ENCODE measurements at regions not wholly inside any gene's neighbourhood (a gene's known extent, or its start where the extent isn't known, plus 50 kb on each side); places are given as distances from the start of the nearest gene placed in this dataset.

DNA sequence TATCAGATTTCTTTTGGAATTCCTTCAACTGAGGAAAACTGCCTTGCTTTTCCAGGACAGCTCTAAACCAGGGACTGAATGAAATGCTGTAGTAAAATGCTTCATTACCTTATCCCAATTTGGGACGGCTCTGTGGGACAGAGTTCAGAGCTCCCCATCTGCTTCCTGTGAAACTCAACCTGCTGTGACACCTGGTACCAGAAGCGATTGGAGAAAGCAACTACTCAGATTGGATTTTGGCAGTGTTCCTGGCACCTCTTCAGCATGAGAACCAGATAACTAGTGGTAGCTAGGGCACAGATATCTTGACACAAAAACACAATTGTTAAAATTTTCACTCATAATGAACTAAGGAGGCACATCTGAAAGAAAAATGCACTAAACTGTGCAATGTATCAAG, 539.1 kb downstream of the SI start:
- no peak for DNase-seq

DNA sequence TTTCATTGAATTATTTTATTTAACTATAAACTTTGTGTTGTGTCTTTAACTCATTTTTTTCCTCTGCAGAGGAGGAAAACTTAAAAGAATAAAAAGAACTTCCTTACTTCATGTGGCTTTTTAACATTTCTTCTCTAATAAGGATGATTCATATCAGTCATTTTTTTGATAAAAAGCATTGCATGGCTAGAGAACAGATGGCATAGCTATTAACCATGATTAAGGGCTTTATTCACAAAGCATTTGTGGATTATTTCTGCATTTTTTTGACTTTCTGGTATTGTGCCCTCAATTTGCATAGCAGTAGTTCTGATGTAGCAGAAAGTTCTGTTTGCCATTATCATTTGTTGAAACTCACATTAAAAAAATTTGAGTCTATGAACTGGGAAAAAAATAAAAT, 540.8 kb downstream of the SI start:
- DNase-seq = no peak

DNA sequence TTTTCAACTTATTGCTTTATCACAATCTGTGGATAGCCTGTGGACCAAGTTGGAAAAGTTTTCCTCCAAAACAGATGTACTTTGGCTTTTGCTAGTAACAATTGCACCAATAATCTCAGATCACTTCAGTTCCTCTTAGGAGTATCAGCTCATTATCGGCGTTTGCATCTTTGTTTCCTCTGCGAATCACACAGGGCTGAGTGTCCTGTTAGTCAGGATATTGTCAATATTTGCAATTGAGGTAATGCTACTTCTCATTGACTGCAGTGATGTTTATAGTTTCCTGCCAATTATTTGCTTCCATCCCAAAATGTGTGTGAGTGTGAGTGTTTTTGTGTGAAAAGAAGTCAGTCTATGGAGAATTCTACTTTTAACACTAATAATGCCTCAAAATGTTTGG, 545.0 kb downstream of the SI start:
- DNase-seq = no peak

DNA sequence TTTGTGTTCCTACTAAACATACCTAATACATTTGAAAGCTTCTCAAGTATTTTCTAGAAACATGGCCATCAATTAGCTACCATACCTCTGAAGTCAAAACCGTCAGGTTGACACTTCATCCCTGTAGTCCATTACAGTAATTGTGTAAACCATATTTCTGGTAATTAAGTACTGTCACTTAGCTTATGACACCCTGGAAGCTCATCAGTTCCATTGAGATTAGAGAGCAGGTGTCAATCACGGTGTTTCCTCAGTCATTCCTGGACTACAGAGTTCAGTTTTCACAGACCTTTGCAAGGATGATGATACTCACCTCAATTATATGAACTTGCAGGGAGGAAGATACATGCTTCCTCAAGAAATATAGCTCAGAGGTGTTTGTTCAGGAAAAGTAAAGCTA, 552.0 kb downstream of the SI start:
- no peak for DNase-seq

DNA sequence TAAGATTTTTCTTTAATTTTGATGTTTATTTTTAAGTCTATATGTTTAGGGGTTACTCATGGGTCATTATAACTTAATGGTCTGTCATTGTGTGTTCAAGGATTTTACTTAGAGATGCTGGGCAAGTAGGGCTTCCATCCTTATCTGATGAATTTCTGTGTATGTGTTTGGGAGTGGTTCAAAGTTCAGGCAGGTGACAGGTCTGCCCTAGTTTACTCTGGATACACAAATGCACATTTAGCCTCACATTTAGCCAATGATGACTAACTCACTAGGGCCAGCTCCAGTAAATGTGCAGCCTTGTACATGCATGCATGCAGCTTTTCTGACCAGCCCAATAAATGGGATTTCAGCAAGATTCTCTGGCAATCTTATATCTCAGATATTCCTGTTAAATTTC, 554.1 kb downstream of the SI start:
- no peak for DNase-seq

DNA sequence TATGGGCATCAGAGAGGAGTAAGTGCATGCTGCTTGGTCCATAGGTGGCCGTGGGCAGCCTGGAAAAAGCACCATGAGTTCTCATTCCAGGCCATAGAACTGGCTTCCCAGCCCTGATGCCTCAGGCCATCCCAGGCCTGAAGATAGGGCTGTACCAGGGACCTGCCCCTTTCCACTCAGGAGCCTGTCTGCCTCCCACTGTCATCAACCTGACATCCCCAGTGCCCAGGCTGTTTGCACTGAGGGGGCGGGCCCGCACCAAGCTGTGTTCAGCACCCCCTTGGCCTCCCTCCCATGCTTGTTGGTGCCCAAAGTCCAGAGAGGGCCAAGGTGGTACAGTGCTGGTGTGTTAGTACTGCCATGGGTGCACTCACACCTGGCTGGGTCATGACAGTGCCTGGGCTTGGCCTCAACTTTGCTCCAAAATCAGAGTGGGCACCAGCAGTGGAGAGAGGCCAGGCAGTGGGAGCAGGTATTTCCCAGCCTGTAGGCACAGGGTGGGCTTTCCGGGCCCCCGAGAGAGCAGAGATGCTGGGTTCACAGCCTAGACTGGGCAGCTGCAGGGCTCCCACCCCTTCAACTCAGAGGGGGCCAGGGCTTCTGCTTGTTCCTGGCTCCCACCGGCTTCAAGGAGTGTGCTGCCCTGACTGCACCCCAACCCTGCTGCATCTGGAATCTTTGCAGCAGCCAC, 556.1 kb downstream of the SI start:
- no peak for DNase-seq

DNA sequence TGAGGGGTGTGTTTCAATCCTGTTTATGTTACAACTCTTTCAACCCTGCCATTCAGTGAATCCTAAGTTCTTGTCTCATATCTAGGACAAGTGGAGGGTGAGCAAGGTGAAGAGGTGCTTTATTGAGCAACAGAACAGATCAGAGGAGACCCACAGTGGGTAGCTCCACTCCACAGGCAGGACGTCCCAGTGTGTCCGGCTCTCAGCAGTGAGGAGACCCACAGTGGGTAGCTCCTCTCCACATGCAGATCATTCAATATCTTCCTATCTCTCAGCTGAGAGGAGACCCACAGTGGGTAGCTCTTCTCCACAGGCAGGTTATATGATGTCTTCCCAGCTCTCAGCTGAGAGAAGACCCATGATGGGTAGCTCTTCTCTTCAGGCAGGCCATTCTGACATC, 556.7 kb downstream of the SI start:
- DNase-seq = no peak

DNA sequence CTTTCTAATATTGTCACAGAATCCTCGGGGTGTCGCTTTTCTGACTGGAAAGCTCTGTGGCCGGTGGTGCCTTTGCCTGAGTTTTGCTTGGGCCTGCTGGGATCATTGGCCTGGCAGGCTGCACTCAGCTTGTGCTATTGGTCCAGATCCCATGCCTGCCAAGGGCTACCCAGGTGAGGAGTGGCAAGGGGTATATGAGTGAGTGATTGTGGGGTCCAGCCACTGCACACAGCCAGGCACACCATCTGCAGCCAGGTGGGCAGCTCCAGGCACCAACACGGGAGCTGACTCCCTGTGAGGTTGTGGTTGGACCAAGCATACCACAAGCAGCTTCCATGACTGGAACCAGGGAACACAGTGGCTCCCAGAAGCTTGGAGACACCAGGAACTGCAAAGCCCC, 557.2 kb downstream of the SI start:
- DNase-seq = no peak

DNA sequence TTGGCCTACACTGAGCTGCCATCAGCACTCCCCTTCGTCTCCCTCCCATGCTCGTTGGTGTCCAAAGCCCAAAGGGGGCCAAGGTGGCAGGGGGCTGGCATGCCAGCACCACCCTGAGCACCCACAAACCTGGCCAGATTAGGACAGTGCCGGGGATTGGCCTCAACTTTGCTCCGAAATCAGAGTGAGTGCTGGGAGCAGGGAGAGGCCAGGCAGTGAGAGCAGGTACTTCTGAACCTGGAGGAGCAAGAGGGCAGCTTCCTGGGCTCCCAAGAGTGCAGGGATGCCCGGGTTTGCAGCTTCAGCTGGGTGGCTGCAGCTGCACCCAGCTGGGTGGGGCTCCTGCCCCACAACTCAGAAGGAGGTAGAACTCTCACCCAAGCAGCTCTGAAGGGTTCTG, 563.0 kb downstream of the SI start:
- DNase-seq = no peak

DNA sequence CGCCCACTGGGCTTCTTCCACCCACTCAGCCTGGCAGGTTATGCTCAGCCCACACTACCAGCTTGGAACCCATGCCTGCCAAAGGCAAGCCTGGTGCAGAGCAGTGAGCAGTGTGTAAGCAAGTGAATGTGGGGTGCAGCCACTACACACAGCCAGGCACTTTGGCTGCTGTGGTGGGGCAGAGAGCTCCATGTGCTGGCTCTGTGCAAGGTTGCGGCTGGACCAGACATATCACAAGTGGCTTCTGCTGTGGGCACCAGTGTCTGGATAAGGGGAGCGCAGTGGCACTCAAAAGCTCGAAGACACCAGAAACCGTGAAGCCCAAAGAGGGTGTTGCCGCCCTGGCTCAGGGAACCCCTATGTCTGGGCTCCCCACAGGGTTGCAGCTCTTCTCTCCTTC, 563.7 kb downstream of the SI start:
- no peak for DNase-seq

DNA sequence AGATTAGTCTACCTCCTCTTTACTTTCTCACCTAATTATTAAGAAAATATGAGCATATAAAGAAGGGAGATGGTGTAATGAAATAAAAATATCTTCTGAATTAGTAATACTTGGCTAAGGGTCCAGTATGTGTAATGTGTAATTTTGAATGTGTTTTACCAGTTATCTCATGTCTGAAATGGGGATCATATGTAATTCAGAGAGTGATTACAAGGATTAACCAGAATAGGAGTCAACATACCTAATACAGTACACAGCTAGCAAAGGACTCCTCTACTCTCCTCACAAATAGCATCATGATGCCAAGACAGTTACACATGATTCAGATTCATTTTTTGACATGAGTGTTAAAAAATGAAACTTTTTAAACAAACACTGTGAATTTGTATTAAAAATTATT, 570.4 kb downstream of the SI start:
- DNase-seq = no peak

DNA sequence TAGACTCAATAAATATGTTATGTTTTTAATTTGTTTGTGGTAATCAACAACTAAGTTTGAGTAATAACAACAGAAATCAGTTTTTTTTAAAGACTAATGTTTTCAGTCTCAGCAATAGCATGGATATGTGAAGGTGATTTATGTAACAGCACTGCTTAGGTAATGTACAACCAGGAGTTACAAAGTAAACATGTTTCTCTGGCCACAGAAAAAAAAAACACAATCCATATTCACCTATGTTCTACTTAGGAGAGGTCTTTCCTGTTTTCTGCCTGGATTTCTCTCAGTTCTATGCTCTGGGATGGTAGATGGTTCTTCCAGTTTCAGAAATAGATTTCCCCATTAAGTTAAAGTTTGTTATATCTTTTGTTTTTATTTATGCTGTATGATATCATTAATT, 579.4 kb downstream of the SI start:
- DNase-seq = no peak

DNA sequence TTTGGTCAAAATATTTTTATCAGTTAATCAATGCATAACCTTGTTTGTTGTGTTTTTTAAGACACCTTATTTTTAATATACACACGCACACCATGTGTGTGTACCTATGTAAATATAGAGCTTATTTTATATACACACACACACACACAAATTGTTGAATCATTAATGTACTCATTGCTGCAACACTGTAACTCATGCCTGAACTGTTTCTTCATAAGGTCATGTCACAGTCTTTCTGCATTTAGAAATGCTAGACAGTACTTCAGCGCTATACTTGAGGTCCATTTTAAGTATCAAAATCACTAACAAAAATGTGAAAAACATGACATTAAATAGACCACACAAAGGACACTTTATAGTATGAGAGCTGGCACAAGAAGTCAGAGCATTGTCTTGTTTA, 589.4 kb downstream of the SI start:
- no peak for DNase-seq

DNA sequence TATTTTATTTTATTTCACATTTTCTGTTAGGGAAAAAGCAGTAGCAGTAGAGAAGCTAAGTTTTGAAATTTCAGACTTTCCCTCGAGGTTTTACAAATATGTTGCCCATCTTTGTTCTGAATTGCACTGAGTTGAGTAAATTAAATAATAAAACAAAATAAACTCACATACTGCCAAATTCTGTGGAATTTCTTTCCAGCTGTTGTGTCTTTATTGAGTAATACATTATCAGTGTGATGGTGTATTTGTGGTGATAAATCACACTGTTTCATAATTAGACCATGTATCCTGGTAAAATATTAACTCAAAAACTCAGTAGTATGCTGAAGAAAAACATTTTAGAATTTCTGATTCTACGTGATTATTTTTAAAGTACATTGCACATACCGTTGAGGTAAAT, 592.1 kb downstream of the SI start:
- DNase-seq = no peak

DNA sequence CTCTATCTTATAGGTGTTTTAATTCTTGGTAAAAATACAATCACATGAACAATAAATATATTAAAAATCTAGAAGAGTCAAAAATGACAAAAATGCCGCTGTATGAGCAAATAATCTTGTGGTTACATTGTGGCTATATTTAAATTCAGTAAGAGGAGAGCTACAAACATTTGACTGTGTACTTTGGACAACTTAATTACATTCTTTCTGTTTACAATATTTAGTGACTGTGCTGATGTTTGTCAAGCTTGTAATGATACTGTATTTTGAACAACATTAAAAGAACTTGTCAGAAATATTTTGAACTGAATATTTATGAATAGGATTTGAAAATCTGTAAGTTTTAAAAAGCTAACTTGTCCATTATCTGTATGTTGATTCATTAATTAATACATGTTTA, 598.3 kb downstream of the SI start:
- DNase-seq = peak; percentile 14

DNA sequence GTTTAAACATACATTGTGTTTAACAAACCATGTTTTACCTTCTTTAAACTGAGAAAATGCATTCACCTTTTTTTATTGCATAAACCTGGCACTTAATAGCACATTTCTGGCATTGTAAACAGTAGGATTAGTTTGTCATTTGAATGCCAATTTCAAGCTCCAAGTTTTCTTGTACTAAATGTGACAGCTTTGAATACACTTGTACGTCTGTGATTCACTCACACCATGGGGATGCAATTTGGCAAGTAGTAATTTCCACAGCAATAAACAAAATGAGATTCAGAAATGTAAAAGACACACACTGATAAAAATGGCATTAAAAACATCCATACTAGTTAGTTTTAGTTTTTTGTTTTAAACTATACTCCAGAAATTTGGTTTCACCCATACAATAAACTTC, 598.9 kb downstream of the SI start:
- no peak for DNase-seq

DNA sequence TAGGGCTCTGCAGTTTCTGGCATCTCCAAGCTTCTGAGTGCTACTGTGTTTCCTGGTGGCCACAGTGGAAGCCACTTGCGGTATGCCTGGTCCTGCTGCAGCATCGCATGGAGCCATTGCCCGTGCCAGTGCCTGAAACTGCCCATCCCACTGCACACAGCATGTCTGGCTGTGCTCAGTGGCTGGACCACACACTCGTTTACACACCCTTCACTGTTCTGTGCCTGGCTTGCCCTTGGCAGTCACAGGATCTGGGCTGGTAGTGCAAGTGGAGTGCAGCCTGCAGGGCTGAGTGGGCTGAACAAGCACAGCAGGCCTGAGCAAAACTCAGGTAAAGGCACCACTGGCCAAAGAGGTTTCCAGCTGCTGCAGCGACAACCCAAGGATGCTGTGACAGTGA, 600.0 kb downstream of the SI start:
- no peak for DNase-seq

DNA sequence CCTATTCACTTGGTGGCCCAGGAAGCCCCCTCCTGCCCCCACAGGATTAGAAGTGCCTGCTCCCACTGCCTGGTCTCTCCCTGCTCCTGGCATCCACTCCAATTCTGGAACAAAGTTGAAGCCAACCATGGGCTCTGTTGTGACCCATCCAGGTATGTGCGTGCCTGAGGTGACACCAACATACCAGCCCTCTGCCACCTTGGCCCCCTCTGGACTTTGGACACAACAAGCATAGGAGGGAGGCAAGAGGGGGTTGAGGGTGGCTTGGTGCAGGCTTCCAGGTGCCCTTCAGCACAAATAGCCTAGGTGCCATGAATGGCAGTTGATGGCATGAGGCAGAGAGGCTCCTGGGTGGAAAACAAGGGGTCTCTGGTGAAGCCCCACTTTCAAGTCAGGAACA, 600.9 kb downstream of the SI start:
- no peak for DNase-seq

DNA sequence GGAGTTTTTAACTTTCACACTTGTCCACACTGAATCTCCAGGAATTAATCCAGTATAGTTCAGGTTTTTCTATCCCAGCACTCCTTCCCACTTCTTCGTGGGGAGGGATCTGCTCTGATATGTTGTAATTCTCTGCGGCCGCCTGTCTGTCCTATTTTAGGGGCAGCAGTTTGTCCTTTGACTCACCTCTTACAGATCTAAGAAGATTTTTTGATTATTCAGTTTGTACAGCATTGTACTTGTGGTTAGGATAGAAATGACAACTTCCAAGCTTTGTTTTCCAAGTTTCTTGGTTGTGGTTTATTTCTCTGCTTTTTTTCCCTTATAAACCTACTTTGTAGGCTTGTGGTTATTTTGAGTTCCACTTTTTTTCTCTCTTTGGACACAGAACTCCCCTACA, 601.7 kb downstream of the SI start:
- DNase-seq = no peak

DNA sequence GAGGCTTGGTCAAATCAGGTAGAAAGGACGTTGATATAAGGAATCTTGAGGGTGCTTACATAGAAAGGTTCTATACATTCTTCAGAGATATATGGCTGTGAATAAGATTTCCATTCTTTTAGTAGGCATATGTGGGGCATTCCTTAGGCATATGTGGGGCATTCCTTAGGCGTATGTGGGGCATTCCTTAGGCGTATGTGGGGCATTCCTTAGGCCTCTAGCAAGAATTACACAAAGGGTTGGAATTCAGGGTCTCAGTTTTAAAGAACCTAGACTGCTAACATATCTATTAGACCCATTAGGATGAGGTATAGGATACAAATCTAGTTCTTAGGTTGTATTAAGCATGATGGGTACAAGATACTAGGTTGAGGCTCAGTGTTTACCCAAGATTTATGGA, 607.8 kb downstream of the SI start:
- DNase-seq = no peak

DNA sequence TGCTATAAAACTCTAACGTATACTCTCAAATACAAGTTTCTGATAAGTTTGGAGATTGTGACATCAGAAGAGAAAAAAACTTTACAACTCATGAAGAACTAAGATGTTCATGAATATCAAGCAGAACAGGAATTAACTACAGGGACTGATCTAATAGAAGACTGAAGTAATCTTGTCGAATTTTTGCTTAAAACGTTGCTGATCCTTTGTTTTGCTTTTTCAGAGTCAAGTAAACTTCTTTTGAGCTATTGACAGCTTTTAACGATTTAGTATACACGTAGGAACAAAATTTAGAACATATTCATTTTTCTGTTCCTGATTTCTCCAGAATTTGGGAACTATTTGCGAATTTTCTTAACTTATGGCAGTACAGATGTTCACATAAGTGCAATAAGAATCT, 610.2 kb downstream of the SI start:
- DNase-seq = no peak

DNA sequence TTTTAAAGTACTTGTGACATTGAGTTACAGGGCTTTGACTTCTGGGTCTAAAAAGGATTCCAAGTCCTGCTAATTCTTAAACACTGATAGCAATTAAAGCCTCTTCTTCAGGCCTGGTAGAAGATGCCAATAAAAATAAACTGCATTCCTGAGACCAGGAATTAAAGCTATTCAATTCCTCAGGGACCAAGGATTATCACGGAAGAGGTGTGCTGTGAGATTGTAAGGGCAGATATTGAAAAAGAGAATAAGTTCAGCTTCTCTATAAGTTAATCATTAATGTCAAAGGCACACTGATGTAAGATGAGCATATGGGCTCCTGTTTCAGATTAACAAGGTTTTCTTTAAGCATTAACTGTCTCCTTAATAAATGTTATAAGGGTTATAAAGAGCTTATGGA, 611.3 kb downstream of the SI start:
- DNase-seq = no peak

DNA sequence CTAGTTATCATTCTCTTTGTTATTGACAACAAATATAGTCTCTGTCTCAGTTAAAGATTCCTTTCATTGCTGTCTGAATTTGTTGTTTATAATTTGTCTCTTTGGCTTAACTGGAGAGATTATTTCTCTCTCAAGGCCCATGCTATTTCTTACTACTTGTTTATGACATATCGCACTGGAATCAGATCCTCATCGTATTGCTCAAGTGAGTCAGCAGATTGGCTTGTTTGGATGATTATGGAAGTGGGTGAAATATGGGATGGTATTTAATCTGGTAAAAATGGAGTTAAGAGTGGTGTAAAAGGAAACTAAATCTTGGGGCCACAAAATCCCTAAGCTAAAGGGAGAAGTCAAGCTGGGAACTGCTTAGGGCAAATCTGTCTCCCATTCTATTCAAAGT, 613.1 kb downstream of the SI start:
- DNase-seq = no peak

DNA sequence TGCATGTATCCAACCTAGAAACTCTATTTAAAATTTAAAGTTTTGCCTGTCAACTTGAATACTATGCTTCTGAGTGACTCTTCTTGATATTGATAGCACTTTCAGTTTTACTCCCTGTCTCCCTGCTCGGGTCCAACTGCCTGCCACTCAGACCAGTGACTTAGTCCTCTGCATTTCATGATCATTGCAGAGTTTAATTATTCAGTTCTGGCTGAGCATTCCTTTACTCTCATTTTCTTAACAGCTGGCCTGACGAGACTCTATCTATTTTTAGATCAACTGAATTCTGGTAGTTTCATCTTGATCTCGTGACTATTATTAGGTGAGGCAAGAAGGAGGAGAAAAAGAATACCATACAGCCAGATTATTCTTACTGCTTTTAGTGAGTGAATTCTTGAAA, 617.4 kb downstream of the SI start:
- DNase-seq = no peak

DNA sequence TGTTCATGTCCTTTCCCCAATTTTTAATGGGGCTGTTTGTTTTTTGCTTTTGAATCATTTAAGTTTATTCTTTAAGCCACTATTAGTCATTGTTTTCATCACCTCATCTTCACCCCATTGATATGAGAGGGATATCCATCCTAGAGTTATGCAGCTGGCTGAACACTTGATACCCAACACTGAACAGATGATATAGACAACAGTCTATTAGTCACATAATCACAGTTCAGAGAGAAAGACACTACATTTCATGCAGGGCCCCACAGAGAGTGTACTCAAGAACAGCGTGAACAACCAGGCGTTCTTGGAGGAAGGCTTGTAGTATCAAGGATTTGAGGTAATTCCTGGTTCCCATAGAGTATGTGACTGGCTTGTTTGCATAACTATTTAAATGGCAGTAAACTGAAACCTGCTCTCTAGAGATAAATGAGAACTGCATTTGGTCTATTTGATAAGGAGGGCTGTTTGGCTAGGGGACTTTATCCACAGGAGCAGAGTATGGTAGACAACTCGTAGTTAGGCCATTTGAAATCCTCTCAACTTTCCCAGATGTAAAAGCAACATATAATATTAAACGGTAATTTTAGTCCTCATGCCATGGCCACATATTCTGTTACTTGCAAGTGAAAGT, 618.7 kb downstream of the SI start:
- DNase-seq = no peak

DNA sequence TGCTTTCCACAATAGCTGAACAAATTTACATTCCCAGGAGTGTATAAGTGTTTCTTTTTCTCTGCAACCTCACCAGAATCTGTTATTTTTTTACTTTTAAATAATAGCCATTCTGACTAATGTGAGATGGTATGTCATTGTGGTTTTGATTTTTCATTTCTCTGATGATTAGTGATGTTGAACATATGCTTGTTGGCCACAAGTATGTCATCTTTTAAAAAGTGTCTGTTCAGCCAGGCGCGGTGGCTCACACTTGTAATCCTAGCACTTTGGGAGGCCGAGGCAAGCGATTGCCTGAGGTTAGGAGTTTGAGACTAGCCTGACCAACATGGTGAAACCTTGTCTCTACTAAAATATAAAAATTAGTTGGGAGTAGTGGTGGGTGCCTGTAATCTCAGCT, 619.3 kb downstream of the SI start:
- no peak for DNase-seq
